ENCODE measurements at regions not wholly inside any gene's neighbourhood (a gene's known extent, or its start where the extent isn't known, plus 50 kb on each side); places are given as distances from the start of the nearest gene placed in this dataset.

DNA sequence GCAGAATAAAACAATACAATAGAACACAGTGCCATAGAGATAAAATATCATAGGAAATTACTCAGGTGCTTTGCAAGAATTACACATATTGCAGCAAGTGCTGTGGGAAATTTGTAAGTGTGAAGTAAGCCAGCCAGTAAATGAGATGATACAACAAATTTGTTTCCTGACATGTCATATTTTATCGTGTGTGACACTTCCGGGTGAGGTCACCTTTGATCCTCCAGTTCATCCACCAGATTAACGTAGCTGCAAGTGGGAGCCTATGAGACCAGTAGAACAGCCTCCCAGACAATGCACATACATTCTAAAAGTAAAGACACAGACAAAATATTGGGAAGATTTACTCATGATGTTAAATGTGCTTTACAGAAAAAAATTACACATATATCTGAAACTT lies 72.2 kb downstream of the PRDM9 start:
- no peak for DNase-seq

DNA sequence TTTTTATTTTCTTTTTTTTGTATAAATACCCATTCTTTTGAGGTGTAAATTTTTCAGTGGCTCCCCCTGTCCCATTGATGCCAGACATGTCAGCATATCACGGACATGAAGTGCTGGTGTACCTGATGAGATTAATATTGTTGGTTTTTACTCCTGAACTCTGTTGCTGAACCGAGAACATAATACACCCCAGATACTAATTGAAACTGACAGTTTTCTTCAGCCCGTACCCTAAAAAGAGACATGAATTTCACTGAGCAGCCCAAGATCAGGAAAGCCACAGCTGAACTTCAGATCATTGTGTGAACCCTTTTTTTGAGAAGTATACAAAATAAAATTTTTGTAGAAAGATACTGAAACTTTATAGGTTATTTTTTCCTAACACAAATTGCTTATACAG lies 75.7 kb downstream of the PRDM9 start:
- no peak for DNase-seq

DNA sequence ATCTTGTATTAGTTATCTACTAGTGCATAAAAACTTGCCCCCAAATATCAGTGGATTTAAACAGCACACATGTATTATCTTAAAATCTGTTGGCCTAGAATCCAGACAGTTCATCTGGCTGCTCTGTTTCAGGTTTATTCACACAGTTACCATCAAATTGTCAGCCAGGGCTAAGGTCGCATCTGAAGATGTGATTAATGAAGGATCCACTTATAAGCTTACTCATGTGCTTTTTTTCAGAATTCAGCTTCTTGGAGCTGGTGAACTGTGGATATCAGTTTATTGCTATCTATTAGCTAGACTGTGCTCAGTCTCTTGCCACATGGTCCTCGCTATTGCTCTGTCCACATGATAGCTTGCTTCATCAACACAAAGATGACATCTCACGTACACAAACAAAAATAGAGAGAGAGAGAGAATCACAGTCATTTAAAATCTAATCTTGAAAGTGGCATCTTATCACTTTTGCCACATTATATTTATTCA lies 81.5 kb downstream of the PRDM9 start:
- no peak for DNase-seq

DNA sequence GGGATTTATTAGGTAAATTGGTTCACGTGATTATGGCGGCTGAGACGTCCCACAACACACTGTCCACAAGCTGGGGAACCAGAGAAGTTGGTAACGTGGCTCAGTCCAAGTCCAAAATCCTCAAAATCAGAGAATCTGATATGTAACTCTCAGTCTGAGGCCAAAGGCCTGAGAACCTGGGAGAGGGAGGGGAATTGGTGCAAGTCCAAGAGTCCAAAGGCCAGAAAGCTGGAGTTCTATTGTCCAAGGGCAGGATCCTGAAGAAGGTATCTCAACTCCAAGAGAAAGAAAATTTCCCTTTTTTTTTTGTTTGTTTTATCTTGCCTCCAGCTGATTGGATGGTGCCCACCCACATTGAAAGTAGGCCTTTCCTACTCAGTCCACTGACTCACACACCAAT lies 83.8 kb downstream of the PRDM9 start:
- DNase-seq = no peak

DNA sequence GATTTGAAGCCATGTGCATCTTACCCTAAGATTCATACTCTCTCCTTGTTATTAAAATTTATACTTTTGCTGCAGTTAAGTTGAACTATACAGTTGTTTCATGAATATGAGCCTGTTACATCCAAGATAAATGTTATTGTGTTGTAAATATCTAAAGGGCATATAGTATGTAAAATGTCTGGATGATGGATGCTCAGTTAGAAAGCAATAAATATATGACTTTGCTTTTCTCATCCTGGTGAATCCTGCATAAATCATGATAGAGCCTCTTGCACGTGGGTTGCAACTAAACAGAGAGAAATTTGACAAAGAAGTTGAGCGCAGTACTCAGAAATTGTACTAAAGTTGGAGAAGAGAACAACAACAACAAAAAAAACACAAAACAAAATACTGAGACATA lies 99.5 kb downstream of the PRDM9 start:
- no peak for DNase-seq

DNA sequence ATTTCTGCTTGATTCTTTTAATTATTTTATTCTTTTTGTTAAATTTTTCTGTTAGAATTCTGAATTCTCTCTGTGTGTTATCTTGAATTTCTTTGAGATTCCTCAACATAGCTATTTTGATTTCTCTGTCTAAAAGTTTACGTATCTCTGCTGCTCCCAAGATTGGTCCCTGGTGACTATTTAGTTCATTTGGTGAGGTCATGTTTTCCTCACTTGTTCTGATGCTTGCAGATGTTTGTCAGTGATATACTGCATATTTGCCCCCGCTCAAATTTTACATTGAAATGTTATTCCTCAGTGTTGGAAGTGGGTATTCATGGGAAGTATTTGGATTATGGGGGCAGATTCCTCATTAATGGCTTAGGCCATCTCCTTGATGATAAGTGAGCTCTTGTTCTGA lies 105.3 kb downstream of the PRDM9 start:
- DNase-seq = no peak

DNA sequence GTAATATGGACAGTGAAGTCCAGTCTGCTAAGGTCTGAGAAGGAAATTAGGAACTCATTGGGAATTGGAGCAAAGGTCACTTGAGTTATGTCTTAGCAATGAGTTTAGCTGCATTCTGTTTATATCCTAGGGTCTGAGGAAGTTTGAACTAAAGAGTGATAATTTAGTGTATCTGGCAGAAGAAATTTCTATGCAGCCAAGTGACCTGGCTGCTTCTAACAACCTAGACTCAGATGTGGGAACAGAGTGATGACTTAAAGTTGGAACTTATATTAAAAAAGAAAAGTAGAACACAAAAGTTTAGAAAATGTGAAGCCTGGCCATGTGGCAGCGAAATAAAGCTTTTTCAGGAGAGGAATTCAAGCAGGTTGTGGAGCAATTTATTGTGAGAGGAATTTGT lies 106.2 kb downstream of the PRDM9 start:
- no peak for DNase-seq

DNA sequence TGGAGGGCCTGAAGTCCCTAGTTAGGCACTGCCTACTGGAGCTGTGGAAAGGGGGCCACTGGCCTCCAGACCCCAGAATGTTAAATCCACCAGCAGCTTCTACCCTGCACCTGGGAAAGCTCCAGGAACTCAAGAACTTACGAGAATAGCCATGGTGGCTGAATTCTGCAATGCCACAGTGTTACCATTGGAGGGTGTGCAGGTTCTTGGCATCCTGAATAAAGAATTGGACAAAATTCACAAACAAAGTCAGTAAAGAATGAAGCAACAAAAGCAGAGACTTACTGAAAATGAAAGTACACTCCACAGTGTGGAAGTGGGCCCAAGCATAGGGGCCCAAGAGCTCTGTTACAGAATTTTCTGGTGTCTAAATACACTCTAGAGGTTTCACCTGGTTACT lies 107.0 kb downstream of the PRDM9 start:
- DNase-seq = no peak

DNA sequence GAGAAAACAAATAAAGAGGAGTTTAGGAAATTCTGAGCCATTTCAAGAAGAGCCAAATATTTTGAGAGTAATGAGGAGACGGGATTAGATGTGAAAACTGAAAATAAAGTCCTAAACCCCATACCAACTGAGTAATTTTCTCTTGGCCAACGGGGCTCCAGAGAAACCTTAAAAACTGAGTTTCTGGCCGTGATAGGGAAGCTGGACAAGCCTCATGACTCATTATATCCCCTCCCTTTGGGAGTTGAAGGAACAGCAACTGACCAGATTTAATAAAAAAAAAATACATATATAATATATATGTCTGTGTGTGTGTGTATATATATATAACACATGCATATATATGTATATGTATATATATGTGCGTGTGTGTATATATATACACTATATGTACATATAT lies 119.6 kb downstream of the PRDM9 start:
- no peak for DNase-seq

DNA sequence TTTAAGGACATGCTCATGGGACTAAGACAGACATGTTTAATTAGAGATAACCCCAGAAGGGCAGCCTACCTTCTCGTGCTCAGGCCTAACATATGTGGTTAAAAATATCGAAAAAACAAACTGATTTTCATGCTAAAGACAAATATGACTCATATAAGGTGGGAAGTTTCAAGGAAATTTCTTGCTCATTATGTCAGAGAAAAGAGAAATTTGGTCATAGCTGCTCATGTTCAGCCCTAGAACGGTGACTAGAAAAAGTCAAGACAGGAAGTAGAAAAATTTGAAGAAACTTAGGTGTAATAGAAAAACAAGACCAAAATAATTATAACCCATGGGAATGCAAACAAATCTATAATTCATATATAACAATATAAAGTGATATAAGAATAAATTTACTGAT lies 120.6 kb downstream of the PRDM9 start:
- DNase-seq = no peak

DNA sequence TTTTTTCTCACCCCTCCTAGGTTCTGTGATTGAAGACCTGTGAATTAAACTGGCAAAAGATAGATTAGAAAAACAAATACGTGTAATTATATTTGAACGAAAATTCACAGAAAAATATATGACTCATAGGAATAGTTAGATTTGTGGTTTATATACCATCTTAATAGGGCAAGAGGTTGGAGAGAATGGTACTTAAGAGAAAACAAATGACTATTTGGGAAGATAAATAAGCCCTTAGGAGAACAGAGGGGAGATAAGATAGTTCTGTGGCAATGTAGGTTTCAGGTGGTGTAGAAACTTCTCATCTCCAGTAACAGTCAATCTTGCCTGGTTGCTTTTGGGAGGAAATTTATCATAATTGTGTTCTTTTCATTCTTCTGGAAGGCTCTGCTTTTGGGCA lies 122.0 kb downstream of the PRDM9 start:
- no peak for DNase-seq

DNA sequence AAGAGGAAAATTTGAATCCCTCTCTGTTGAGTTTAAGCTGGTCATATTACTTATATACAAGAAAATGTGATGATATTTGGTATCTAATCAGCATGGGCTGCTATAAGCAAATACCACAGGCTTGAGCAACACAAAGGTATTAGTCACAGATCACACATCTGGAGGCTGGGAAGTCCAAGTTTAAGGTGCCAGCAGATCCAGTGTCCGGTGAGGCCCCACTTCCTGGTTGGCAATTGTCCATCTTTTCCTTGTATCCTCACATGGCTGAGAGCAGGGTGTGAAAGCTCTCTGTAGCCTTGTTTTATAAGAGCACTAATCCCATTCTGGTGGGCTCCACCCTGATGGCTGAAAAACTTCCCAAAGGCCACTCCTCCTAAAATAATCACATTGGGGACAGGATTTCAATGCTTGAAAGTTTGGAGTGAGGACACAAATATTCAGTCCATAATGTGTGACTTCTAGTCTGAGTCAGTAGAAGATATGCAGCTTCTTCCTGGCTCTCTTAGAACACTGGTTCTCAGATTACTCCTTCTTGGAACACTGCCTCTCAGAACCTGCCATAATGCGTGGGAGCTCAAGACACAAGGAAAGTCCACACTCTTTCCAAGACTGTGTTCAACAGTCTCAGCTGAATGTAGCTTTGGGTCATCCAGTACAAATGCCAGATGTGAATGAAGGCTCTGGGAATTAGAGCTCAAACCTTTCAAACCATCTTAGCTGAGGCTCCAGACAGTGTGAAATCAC lies 124.1 kb downstream of the PRDM9 start:
- DNase-seq = no peak

DNA sequence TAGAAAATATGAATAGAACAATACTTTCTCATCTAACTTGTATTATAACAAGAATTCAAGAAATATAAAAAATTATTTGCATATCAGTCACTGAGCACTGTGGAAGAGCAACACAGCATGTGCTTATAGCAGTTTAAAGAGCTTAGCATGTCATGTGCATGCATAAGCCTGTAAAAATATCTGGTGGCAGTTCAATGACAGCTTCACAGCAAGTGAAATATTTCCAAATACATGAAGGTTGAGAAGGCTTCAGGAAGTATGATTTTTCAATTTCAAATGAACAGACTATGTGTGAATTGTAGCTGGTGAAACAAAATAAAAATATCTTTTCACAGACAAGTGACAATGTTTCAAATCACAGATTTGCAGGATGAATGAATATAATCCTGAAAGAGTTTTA lies 128.5 kb downstream of the PRDM9 start:
- no peak for DNase-seq

DNA sequence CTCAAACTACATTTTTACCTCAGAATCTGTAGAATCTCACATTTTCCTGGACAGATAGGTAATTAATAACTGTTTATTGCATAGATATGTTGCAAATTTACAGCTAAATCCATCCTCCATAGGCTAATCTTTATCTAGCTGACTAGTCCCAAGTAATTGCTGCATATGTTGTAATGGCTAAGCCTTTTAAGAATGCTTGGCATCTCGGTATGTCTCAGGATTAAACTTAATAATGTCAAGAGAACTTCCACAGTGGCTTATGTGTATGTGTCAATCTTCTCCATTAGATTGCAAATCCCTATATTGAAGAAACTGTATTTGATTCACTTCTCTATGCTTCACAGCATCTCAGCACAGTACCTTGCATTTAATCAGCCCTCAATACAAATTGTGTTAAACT lies 131.9 kb downstream of the PRDM9 start:
- no peak for DNase-seq

DNA sequence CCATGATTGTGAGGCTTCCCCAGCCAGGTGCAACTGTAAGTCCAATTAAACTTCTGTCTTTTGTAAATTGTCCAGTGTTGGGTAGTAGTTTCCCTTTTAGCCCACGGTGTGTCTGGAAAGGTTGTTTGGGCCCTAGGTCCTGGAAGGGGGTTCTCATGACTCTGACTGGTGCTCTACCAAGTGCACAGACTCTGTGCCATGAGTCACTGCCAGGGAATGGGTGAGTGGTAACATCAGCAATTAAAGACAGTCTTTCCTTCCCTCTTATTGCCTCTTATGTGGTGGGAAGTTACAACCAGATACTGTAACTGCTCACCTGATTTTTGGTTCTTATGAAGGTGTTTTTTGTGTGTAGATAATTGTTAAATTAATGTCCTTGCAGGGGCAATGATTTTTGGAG lies 141.2 kb downstream of the PRDM9 start:
- DNase-seq = no peak

DNA sequence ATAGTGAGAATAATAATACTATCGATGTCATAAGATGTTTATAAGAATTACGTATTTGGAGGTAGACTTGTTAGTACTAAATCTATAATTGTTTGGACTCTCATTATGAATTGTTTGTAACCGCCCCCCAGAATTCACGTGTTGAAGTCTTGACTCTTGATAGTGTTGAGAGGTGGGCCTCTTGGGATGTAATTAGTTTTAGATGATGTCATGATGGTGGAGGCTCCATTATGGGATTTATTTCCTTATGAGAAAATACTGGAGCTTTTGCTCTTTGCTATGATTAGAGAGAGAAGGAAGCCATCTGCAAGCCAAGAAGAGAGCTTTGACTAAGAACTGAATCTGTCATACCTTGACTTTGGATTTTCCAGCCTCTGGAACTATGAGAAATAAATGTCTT lies 142.2 kb downstream of the PRDM9 start:
- DNase-seq = no peak

DNA sequence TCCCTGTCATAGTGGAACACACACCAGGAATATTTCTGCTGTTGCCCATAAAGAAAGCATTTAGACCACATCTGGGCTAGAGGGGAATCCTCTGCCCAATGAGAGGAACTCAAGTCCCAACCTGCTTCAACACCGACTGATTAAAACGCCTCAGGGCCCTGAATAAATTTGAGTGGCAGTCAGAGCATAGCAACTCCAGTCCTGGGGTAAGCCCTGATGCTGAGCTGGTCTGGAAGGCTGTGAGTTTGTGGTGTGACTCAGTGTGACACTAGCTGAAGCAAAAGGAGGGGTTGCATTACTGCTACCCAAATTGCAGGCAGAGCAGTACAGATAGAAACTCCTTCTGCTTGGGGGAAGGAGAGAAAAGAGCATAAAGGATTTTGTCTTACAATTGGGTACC lies 148.3 kb downstream of the PRDM9 start:
- DNase-seq = no peak

DNA sequence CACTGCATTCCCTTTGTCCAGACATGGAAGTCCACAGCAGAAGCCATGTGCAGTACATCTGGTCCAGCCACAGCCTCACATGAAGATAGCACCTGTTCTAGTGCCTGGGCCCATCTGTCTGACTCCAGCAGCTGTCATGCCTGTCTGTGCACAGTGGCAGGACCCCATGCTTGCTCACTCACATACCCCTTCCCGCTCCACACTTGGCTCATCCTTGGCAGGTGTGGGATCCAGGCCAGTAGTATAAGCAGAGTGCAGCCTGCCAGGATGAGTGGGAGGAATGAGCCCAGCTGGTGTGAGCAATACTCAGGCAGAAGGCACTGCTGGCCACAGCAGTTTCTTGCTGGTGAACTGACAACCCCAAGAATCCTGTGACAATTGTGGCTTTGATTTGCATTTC lies 168.0 kb downstream of the PRDM9 start:
- no peak for DNase-seq

DNA sequence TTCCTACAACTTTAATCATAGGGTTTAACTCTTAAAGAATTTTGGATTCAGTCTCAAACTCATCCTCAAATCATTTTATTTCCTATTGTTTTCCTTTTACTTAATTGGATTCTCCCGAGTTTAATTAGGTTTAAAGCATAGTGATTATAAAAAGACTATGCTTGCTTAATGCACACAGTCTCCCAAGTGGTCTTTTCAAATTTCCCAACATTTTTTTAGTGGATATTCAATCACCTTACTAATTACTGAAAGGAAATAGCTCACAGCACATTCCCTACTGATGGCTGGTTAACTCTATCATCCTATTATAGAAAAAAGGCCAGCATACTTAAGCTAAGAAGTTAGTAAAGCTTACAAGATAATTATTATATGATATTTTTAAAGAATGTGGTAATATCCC lies 170.6 kb downstream of the PRDM9 start:
- no peak for DNase-seq

DNA sequence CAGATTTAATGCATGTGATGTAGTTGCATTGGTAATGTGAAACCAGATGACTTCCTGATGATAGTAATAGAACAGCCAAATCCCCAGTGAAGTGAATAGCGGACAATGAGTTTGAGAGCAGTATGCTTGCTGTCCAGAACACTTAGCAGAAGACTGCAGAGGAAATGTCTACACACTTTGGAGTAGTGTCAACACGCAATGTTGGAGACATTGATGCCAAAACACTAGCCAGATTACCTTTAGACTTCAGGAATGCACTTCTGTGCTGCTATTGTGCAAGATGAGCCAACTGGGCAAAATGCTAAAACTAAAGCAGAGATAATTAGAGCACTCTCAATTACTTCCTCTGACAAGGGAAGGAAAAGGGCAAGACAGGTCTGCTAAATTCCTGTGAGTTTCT lies 176.7 kb downstream of the PRDM9 start:
- DNase-seq = no peak

DNA sequence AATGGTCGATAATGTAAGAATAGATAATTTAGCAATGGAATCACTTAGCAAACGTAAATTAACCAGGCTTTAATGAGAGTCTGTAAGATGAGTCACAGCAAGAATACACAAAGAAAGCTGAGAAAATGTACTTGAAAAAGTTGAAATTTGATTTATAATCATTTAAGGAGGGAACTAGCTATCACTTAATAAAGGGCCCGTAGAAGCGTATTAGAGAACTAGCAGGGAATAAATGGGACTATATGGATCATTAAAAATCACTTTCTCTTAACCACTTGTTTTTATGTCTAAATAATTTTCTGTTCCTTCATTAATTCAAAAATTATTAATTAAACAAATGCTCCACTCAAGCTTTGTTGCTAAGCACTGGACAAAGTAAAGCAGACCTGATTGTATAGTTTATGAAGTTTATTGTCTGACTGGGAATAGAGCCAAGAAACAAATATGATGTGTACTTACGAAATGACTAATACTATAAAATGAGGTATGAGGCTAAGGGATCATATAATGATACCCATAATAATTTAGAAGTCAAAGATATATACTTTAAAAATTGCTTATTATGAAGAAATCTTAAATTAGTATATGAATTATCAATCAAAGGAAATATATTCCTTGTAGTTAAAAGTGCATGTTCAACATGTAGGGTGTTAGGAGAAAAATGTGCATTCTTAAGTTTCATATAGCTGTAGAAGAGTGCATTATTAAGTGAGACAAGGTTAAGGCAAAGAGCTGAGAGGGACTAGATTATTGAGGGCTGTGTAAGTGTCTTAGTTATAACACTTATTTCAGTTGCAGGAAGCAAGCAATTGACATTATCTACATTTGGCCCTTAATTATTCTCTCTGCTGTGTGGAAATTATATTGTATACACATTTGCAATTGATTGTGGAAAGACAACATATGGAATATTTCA lies 196.8 kb downstream of the PRDM9 start:
- DNase-seq = no peak

DNA sequence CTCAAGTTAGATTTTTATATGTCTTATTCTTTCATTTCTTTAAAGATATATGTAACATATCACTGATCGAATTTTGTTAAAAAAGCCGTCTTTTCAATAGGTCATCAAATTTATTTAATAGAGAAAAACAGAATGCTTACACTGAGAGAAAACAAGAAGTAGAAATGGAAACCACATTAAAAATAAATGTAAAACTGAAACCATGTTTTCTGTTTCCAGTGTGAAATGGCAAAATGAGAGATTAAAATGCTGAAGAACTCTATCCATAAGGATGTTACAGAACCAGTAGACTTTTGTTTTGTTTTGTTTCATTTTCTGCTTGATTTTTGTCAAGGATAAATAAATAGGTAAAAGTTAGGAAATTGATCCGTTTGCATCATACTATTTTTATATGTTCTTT lies 210.1 kb downstream of the PRDM9 start:
- no peak for DNase-seq

DNA sequence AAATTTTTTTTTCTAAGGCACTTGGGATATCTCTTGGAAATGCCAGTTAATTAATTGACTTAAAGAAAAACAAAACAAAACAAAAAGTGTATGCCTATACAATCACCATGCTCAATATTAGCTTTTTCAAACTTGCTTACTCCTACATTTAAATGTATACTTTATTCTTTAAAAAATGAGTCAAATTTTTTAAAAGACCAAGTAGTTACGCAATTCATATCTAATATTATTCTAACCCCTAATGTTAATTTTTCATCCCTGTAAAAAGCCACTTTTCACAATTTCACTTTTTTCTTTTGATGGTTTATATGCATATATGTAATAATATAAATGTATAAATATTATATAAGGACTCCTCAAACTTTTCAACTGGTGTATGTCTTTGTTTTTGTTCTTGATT lies 211.2 kb downstream of the PRDM9 start:
- DNase-seq = no peak

DNA sequence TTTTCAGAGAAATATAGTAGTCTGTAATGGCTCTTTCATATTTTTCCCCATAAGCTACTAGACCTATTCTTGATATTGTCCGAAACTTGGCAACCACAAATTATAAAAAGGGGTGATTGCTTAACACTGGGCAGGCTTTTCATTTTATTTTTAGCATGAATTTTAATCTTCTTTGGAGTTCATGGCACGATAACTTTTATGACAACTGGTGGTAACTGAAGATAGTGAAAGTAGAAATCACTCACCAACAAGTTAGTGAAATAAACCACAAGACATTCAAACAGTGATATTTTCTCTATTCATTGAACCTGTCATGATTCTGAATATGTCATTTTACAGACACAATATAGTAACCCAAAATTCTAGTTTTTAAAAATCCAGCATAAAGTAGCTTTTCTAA lies 213.9 kb downstream of the PRDM9 start:
- no peak for DNase-seq
